ENCODE measurements at regions not wholly inside any gene's neighbourhood (a gene's known extent, or its start where the extent isn't known, plus 50 kb on each side); places are given as distances from the start of the nearest gene placed in this dataset.

DNA sequence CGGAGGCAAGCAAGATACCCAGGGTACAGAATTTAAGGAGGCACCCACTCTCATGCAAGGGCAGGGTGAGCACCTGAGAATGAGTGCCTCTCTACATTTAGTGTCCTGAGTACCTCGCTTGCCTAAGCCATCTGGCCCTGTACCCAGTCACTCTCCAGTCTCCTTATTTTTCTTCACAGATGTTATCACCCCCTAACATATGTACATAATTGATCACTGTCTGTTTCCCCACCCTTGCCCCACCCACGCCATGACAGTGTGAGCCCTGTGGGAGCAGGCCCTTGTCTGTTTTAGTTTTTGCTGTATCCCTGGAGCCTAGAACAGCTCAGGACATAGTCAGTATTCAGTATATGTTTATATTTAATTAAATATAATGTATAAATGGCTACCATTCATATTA is 113.6 kb downstream of the SPRY1 start:
- TF ChIP-seq EZH2phosphoT487 (IDR thresholded peaks at IDR 0.05; ENCODE audit: low read length) (no peak), CTCF (IDR thresholded peaks at IDR 0.05; ENCODE audit: low read length) (no peak)

All from MM.1S (cell line).